HG02884 (cell line): ENCODE measurements at regions not wholly inside any gene's neighbourhood (a gene's known extent, or its start where the extent isn't known, plus 50 kb on each side); places are given as distances from the start of the nearest gene placed in this dataset.
"Not testable (repeated sequence)": the region's sequence is repeated elsewhere in the genome, so short reads cannot be mapped to it uniquely, and the experiment has no call there.

Experiments used
- ATAC-seq: cut with Tn5 transposase; IDR thresholded peaks from one replicate; pipeline ENCODE4 v1.9.1; 2021; ENCODE audit warnings: mild to moderate bottlenecking, moderate library complexity; ENCODE audit not compliant: unreplicated experiment

DNA sequence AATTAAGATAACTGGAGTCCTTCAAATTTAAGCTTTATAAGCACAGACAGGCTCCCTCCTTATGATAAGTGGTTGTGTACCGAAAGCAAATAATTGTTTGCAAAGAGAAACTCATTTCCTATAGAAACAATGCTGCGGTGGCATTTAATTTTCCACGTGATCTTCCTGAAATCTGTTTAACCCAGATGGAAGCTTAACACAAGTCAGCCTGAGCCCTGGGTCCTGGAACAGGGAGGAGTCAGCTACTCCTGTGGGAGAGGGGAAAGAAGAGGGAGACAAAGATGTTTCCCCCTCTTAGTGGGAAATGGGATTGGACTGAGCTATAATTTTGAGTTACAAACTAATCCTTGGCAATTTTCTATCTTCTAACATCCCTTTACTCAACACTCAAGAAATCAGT is 136.5 kb downstream of the ELOVL4 start:
- ATAC-seq: no peak

DNA sequence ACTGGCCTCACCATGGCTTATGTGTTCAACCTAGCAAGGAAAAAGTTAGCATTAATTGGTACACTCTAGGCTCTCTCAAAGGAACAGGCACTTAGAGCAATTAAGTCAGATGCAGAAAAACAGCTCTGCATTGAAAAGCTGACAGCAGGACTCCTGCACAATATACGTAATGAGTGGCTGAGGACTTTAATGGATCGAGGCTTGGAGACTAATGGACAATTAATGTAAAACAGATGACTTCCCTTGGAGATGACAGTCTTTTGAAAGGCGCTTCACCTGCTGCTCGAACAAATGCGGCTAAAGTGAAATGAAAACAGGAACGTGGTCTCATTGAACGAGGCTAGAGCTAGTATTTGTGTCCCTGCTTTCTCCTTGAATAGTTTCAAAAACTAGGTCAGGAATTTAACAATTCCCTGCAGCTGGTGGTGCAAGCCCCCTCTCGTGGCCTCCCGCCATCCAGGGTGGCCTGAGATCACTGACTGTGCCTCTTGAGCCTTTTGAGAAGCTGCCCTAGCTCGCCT is 137.1 kb downstream of the ELOVL4 start:
- ATAC-seq: no peak

DNA sequence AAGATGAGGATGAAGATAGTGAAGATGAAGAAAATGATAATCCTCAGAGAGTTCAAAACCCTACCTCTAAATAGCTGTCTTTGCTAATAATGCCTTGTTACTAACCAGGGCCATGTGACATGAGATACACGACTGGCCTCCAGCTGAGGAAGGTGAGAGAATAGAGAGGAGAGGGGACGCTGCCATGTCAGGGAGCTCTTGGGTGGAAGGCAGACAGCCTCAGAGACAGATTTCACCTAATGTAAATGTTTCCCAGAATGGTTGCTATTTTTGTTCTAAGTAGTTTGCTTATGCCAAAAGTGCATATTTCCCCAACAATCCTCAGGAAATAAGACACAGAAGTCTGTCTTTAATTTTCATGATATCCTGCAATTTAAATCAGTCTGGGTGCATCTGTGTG is 138.4 kb downstream of the ELOVL4 start:
- no peak for ATAC-seq

DNA sequence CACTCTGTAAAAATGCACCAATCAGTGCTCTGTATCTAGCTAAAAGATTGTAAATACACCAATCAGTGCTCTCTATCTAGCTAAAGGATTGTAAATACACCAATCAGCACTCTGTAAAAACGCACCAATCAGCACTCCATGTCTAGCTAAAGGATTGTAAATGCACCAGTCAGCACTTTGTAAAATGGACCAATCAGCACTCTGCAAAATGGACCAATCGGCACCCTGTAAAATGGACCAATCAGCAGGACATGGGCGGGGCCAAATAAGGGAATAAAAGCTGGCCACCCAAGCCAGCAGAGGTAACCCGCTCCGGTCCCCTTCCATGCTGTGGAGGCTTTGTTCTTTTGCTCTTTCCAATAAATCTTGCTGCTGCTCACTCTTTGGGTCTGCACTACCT is 140.7 kb downstream of the ELOVL4 start:
- ATAC-seq: not testable (repeated sequence)

DNA sequence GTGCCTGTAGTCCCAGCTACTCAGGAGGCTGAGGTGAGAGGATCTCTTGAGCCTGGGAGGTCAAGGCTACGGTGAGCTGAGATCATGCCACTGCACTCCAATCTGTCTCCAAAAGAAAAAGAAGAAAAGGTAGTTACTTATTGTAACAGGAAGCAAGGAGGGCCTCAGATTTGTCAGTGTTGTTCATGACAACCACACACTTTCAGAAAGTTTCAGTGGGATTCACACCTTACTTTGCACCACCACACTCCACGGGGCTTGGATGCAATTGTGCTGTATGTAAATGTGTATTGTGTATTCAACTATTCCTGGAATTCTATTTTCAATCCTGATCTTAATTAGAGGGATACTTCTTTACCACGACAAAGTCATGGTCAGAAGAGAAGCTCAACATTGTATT is 142.6 kb downstream of the ELOVL4 start:
- ATAC-seq: no peak

DNA sequence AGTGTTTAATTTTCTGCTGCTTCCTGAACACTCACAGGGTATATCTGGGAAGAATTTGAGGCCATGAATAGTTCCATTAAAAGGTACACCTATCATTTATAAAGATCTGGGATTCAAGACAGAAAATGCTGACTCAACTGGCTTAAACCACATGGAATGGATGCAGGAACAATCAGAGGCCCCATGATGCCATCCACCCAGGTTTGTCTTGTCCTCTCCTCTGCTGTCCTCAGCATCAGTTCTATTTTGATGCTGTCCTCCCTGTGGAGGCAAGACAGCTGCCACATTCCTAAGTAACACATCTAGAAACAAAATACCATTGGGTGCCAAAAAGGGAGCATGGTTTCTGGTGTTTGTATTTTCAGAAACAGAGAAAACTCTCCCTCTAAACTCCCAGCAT is 143.4 kb downstream of the ELOVL4 start:
- no peak for ATAC-seq

DNA sequence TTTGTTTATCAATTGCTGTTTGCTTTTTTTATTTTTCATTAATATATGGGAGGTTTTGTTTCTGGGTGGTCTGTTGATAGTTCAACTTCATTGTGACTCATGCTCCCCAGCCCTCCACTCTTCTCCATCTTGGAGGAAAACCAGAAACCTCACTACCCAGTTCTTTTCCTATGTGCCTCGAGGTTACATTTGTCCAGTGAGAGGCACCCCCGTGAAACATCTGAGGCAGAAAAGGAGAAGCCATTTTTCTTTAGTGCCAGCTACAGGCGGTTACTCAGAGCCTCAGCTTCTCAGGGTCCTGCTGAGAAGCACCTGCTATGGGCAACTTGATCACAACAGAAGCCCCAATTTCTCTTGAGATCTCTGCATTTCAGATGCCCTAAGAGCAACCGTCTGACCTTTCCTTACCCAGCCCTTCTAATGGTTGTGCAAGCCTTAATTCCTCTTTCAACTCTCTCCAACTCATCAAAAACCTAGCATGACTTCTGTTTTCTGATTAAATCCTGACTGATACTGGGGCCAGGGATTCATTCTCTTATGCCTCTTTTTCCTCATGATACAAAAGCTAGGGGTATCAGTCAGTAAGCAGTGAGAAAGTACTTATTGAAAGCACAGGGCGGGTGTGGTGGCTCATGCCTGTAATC is 144.6 kb downstream of the ELOVL4 start:
- no peak for ATAC-seq

DNA sequence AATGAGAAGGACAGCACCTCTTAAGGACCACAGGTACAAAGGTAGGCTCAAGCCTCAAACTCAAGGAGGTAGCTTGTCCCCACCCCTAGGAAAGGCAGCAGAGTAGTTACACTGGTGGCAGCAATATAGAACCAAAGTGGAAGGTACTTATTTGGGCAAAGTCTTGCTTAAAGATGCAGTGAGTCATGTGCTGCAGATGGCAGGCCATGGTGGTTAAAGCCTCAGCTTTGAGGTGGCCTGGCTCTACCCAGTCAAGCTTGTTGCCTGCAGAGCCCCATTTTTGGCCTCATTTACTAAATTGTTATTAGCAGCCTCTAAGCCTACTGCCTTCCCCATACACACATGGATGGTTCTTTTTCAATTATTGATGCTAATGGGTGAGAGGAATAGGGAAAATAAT is 146.0 kb downstream of the ELOVL4 start:
- ATAC-seq: no peak

DNA sequence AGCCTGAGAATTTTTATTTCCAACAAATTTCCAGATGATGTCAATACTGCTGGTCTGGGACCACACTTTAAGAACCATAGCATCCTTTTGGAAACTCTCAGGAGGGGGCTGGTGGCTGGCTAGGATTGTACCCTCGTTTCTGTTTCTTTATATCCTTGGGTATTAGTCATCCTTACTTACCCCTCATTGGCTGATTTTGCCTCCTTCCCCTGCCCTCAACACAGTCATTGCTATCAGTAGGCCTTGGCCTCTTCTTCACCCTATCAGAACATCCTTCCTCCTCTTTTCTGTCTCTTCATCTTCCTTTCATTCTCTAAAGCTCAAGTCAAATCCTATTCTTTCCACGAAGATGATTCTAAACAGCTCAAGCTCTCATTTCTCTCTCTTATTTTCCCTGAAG is 148.5 kb downstream of the ELOVL4 start:
- no peak for ATAC-seq

DNA sequence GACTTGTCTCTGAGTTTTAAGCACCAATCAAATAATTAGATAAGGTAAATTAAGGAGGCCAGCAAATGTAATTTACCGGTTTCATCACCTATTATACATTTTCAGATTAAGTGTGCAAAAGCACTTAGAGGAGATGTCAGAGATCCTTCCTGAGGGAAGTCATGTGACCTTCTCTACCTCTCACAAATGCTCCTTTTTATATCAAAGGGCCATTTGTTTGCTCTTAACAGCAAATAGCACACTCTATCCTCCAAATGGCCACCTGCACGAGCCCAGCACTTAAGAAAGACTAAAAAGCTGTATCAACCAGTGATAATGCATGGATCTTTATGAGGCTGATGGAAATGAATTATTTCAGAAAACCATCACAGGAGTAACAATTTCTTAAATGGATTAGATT is 149.4 kb downstream of the ELOVL4 start:
- ATAC-seq: no peak

DNA sequence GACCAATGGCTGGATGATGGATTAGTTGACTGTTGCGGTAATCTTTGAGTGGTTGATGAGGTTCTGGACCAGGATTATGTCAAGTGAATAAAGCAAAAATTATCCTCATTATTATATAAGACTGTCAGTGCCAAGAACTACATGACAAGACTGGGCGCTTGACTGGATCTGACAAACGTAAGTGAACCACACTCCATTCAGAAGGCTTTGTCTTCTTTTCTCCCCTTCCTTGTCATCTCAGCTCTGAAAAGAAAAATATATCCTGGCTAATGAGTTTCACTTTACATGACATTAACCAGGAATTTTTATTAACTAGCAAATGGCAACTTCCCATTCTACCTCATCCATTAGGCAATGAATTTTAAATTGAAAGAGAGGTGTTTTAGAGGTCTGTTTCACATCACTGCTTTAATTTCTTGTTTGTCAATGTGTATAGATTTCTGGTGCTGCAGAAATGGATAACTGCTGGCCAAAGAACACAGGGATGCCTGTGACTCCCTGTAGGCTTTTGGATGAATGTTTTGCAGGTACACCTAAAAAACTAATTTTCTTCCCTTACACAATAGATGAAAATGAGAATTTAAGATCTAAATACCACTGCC is 150.1 kb downstream of the ELOVL4 start:
- no peak for ATAC-seq

DNA sequence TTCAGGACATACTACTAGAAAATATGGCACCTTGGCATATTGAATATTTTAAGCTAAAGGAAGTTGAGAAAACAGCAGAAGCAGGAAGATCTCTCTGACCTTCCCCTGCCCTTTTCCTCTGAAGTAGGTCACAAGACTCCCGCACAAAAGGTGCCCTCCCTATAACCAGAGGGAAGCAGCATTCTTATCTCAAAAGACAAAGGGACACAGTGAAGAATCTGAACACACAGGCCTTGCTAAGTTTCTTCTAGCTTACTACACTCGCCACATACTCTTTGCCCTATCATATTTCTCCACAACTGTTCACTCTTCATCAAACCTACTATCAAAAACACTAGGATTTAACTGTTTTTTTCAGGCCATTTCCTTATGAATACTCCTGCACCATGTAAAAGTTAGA is 151.2 kb downstream of the ELOVL4 start:
- no peak for ATAC-seq

DNA sequence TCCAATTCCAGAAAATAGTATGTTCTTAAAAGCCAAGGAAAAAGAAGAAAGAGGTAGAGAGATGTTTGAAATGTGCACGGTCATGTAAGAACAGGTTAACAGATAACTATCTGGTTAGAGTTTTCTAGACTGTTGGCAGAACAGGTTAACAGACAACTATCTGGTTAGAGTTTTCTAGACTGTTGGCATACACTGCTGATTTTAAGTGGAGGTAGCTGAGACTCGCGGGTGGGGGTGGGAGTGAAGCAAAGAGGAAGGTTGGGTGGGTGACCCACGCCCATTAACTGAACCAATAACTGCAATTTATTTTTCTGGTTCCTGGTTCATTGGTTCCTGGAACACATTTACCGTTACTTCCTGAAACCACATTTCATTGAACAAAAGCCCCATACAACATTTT is 157.5 kb downstream of the ELOVL4 start:
- ATAC-seq: no peak

DNA sequence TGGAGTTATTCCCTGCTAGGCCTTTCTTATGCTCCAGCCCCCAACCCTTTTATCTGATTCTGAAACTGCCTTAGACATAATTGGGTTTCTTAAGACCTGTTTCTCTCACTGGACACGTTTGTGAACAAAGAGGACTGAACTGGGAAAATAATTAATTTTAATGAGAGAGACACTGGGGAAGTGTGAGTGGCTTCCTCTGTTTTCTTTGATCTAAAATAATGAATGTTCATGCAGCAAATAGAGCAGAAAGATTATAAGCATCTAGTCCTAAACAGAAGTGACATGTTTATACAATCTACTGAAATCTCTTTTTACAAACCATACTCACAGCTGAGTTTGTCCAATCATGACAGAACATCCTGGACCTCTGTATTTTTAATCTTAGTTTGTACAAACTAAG is 157.6 kb downstream of the SH3BGRL2 start:
- ATAC-seq: no peak

DNA sequence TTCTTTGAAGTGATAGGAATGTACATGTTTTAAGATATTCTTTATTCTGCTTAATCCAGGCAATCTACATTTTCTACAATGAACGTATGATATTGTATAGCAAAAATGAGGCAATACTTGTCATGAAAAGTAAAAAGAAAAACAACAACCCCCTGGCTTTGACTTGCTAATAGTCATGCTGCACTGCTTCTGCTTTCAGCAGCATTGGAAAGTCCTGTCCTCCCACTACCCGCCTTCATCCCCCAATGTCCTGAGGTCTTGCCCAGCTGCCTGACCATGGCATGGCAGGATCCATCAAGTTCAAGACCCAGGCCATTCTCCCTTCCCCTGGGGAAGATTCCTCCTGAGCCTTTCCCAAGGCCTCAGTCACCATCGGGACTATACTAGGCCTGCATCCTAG is 156.5 kb downstream of the SH3BGRL2 start:
- no peak for ATAC-seq

DNA sequence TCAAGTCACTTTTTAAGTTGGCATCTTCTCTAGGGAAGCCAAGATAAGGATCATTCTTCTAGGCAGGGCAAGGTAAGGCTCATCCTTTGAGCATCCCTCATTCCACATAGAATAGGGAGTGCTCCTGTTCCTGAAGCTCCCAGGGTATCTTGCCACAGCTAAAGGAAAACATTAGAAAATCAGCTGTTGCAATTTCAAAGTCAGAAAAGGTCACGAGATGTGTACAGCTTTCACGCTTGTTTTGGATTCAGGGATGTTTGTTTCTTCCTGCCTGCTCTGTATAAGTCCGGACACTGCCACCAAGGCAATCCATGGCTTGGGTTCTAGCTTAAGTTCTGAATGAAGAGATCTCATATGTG is 153.2 kb downstream of the SH3BGRL2 start:
- ATAC-seq: no peak

DNA sequence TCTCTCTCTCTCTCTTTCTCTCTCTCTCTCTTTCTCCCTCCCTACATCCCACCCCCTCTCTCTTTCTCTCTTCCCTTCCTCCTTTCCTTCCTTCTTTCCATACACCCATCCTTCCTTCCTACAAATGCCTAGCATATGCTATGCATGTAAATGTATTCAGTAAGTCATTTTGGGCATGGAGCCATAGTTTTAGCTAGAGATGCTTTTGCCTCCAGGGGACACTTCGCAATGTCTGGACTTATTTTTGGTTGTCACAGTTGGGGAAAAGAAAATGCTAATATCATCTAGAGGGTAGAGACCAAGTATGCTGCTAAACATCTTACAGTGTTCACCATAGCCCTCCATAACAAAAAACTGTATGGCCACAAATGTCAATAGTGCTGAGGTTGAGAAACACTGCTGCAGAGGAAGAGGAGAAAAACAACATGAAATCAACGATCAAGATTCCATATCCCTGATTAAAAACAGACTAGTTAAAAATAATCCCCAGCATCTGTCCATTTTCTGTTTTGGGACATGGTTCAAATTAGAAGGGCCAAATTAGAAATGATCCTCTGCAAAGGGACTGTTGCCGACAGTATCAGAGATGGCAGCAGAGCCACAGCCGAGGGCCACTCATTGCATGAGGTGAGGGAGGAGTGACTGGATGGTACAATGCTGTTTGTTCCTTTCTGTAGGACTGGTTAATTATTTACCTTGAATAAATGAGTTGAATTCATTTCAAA is 152.7 kb downstream of the SH3BGRL2 start:
- ATAC-seq: no peak

DNA sequence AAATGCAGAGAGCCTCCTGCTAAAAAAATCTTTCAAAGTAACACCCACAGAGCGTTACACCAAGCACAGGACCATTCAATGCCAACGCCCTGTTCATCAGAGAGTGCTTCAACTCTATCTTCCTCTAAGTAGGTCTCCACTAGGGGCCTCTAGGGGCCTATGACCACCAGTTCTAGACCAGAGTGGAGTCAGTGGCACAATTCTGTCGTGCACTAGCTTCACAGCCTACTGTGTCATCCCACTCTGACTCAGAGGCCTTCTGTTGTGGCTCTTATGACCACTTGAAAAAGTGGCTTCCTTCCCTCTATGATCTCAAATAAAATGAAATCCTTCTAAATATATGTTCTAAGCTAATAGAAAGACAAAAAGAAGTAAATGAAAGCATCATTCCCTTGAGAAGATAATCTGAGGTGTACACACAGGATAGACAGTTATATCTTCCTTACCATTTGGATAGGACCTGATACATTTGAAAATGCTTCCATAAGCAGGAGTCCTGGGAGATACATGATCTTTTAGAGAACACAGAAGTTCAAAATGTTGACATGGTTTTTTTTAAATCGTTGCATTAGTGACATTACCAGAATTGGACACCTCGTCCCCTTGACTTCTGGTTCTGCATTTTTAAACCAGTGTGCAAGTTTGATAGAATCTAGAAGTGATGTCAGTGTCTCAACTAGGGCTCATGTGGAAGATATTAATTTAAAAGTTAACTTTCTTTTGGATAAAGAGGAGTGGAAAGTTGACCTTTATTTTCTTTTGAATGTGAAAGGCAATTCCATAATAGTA is 151.9 kb downstream of the SH3BGRL2 start:
- no peak for ATAC-seq

DNA sequence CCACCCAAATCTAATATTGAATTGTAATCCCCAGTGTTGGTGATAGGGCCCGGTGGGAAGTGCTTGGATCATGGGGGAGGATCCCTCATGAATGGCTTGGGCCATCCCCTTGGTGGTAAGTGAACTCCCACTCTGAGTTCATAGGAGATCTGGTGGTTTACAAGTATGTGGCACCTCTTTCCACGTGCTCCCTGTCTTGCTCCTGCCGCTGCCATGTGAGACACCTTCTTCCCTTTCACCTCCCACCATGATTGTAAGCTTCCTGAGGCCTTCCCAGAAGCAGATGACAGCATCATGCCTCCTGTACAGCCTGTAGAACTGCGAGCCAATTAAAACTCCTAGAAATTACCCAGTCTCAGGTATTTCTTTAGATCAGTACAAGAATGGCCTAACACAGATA is 150.8 kb downstream of the SH3BGRL2 start:
- no peak for ATAC-seq

DNA sequence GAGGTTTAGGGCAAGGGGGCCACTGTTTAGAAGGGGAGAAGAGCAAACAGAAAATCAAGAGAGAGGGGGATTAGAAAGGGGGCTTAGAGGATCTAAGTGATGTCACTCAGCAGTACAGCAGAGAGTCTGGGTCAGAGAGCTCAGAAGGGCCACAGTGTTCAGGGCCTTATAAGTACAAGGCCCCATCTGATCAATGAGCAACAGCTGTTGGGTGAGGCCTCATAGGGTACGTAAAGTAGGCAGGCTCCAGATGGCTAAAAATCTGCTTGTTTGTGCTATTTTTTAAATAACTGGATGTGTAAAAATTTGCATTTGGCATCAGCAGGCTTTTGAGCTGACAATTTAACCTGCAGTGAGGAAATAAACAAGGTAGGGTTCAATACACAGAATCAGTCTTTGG is 149.8 kb downstream of the SH3BGRL2 start:
- ATAC-seq: no peak

DNA sequence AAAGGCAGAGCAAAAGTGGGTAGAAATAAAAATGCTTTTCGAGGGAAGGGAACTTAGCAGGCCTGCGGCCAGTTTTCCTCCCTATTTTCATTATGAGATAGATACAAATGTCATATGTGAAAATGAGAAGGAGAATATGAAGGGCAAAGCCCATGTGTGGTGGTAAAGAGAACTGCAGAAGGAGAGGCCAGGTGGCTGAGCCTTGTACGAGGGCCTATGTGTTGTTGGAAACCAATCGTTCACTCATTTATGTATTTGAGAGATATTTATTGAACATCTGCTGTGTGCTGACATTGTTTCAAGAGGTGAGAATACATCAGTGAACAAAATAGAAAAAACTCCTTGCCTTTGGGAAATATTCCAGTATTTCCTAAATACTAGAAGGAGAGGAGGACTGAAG is 147.7 kb downstream of the SH3BGRL2 start:
- no peak for ATAC-seq
